GM12864 (cell line): ENCODE measurements at regions not wholly inside any gene's neighbourhood (a gene's known extent, or its start where the extent isn't known, plus 50 kb on each side); places are given as distances from the start of the nearest gene placed in this dataset.
A peak's percentile ranks its signal among the peaks of the same experiment; 100 is the strongest.

Experiments
- DNase-seq: peaks from one replicate; pipeline ENCODE4 v3.0.0-alpha.2; 2011; ENCODE audit warnings: low read depth
- H3K4me3 ChIP-seq: 2 replicates; pipeline ENCODE4 v1.5.1; 2011; ENCODE audit warnings: mild to moderate bottlenecking, low read depth, low read length, control low read depth
- CTCF ChIP-seq: IDR thresholded peaks from 2 replicates; pipeline ENCODE4 v1.5.1; 2011; ENCODE audit warnings: low read depth, mild to moderate bottlenecking, moderate library complexity, low read length, control low read depth, inconsistent platforms; ENCODE audit errors: missing control alignments

DNA sequence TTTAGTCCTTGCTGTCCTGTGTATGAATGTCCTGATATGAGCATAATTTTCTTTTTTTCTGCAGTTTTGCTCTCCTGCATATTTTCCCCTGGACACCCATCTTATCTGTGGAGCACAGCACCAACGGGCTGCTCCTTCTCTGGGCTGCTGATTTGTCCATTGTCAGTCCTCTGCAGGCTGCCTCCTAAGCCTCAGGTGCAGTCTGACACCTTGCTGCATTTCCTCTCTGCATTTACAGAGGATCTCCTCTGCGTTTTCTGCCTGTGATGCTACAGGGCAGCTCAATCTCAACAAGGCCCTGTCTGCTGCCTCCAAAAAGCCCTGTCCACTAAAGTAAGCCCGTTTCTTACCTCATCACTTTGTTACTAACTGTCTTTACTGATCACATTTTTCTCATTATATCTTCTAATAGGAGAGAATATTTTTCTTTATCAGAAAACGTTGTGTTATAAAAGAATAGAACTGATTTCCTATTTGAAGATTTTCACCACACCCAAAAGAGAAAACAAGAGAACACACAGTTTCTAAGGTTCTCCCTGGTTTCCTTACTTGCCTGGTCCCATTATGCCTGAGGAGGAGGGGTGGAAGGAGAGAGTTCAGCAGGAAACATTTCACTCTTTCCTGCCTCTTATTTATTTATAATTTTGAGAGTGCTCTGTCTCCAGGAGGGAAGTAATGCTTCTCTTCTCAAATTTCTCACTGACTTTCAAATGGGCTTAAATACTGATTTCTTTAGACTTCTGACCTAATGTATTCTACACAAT is 65.6 kb upstream of the TDRD3 start:
- no peak overlapping the region for H3K4me3 ChIP-seq
- DNase-seq: no peak
- no peak for TF ChIP-seq CTCF

DNA sequence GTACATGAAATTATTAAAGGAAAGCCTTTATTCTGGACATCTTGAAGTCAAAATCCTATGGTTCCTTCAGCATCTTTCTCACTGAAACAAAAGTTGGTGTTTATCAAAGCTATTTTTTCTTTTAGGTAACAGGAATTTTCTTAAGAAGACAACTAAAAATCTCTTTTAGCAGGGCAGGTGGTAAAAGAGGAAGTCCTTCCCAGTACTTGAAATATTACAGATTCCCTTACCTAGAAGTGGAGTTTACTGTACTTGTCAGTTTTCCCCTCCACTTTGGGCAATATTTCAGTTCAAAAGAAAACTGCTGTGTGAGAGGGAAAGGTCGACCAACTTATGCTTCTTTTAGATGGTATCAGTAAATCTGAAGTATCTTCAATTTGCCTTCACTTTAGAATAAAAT is 64.3 kb upstream of the TDRD3 start:
- TF ChIP-seq CTCF: no peak
- no peak overlapping the region for H3K4me3 ChIP-seq
- no peak for DNase-seq

GRCh38 chr13:60334310-60334709 is 62.7 kb upstream of the TDRD3 start:
- TF ChIP-seq CTCF: no peak
- H3K4me3 ChIP-seq: no peak overlapping the region
- no peak for DNase-seq

- peak; percentile 30 for TF ChIP-seq CTCF
- DNase-seq: no peak
- no peak overlapping the region for H3K4me3 ChIP-seq
Measured at GRCh38 chr13:60335531-60335930, 61.5 kb upstream of the TDRD3 start.

GRCh38 chr13:60338754-60339153 is 58.3 kb upstream of the TDRD3 start:
- H3K4me3 ChIP-seq: no peak overlapping the region
- no peak for TF ChIP-seq CTCF
- DNase-seq: no peak

GRCh38 chr13:60343978-60344377 is 53.0 kb upstream of the TDRD3 start:
- no peak for DNase-seq
- no peak overlapping the region for H3K4me3 ChIP-seq
- TF ChIP-seq CTCF: no peak

DNA sequence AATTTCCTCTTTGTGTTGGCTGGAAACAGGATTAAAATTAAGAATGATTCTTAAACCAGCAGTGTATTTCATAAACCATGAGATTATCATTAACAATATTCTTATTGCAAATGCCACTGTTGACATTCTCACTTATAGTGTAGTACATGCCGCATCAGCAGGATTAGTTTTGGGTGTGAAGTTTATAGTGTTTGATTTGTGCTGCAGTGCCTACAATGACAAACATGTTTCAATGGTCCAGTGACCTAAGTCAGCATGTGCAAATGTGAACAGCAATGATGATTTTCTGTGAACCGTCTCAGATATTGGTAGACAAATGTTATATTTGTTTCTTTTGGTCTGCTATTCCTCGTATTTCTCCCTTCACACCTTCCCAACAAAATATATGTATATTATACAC is 49.8 kb upstream of the TDRD3 start:
- no peak for TF ChIP-seq CTCF
- no peak for DNase-seq
- H3K4me3 ChIP-seq: no peak overlapping the region
